Superior temporal gyrus (tissue), 1 donor: ENCODE measurements at regions not wholly inside any gene's neighbourhood (a gene's known extent, or its start where the extent isn't known, plus 50 kb on each side); places are given as distances from the start of the nearest gene placed in this dataset.
"Not testable (repeated sequence)": the region's sequence is repeated elsewhere in the genome, so short reads cannot be mapped to it uniquely, and the experiment has no call there.

ENCODE experiments used
- DNase-seq: peaks from one replicate; pipeline ENCODE4 v3.0.0-alpha.2; 2016; ENCODE audit errors: extremely low spot score

GRCh38 chr18:78255013-78255412 lies 724.6 kb upstream of the SALL3 start:
- no peak for DNase-seq

GRCh38 chr18:78268226-78268988 lies 711.2 kb upstream of the SALL3 start:
- DNase-seq = no peak

- no peak for DNase-seq
Measured at GRCh38 chr18:78271790-78272189, 707.8 kb upstream of the SALL3 start.

GRCh38 chr18:78273876-78274275 lies 705.7 kb upstream of the SALL3 start:
- no peak for DNase-seq

- not testable (repeated sequence) for DNase-seq
Measured at GRCh38 chr18:78283425-78283824, 696.2 kb upstream of the SALL3 start.

- DNase-seq = no peak
Measured at GRCh38 chr18:78292618-78293380, 686.8 kb upstream of the SALL3 start.

- DNase-seq = no peak
Measured at GRCh38 chr18:78293540-78293939, 686.1 kb upstream of the SALL3 start.

- DNase-seq = no peak
Measured at GRCh38 chr18:78293940-78294541, 685.6 kb upstream of the SALL3 start.

GRCh38 chr18:78295262-78295661 lies 684.4 kb upstream of the SALL3 start:
- no peak for DNase-seq

GRCh38 chr18:78296166-78296565 lies 683.5 kb upstream of the SALL3 start:
- no peak for DNase-seq

GRCh38 chr18:78297048-78297447 lies 682.6 kb upstream of the SALL3 start:
- DNase-seq = no peak

GRCh38 chr18:78303519-78304191 lies 676.0 kb upstream of the SALL3 start:
- DNase-seq = no peak

GRCh38 chr18:78304192-78305164 lies 675.1 kb upstream of the SALL3 start:
- no peak for DNase-seq

- no peak for DNase-seq
Measured at GRCh38 chr18:78305789-78306188, 673.8 kb upstream of the SALL3 start.

GRCh38 chr18:78309307-78309706 lies 670.3 kb upstream of the SALL3 start:
- no peak for DNase-seq

- DNase-seq = no peak
Measured at GRCh38 chr18:78309924-78310323, 669.7 kb upstream of the SALL3 start.

GRCh38 chr18:78319264-78319663 lies 660.4 kb upstream of the SALL3 start:
- DNase-seq = no peak

- DNase-seq = no peak
Measured at GRCh38 chr18:78319961-78320360, 659.7 kb upstream of the SALL3 start.

- no peak for DNase-seq
Measured at GRCh38 chr18:78321402-78321801, 658.2 kb upstream of the SALL3 start.

- DNase-seq = no peak
Measured at GRCh38 chr18:78323453-78324197, 656.0 kb upstream of the SALL3 start.
